ENCODE measurements at regions not wholly inside any gene's neighbourhood (a gene's known extent, or its start where the extent isn't known, plus 50 kb on each side); places are given as distances from the start of the nearest gene placed in this dataset.
A peak's percentile ranks its signal among the peaks of the same experiment; 100 is the strongest.

GRCh38 chr3:105214590-105214989 lies 152.1 kb upstream of the ALCAM start:
- H3K36me3 Mint-ChIP-seq (ENCODE audit: low read depth): no peaks in the 10 kb centered on the region
- H3K9me3 Mint-ChIP-seq: no peaks in the 10 kb centered on the region
- H3K27ac Mint-ChIP-seq: no peak overlapping the region
- TF ChIP-seq CTCF (IDR thresholded peaks at IDR 0.05): no peak
- no peaks in the 10 kb centered on the region for H3K4me1 Mint-ChIP-seq
- no peak overlapping the region for H3K4me3 Mint-ChIP-seq
- no peak for DNase-seq
- no peaks in the 10 kb centered on the region for H3K27me3 Mint-ChIP-seq (ENCODE audit: low read depth, poor library complexity)

GRCh38 chr3:105222568-105223093 lies 144.1 kb upstream of the ALCAM start:
- no peaks in the 10 kb centered on the region for H3K27me3 Mint-ChIP-seq (ENCODE audit: low read depth, poor library complexity)
- no peak for TF ChIP-seq CTCF (IDR thresholded peaks at IDR 0.05)
- DNase-seq: no peak
- peaks cover 15% of the 10 kb centered on the region for H3K9me3 Mint-ChIP-seq
- H3K4me1 Mint-ChIP-seq: no peaks in the 10 kb centered on the region
- H3K27ac Mint-ChIP-seq: peak overlapping the region; percentile 23
- H3K4me3 Mint-ChIP-seq: no peak overlapping the region
- no peaks in the 10 kb centered on the region for H3K36me3 Mint-ChIP-seq (ENCODE audit: low read depth)

- no peak for DNase-seq
- Mint-ChIP-seq H3K4me3 (no peak overlapping the region), H3K4me1 (no peaks in the 10 kb centered on the region), H3K27ac (no peak overlapping the region), H3K27me3 (ENCODE audit: low read depth, poor library complexity) (no peaks in the 10 kb centered on the region), H3K36me3 (ENCODE audit: low read depth) (no peaks in the 10 kb centered on the region), H3K9me3 (peaks cover 15% of the 10 kb centered on the region)
- no peak for TF ChIP-seq CTCF (IDR thresholded peaks at IDR 0.05)
These were observed 142.9 kb upstream of the ALCAM start for GRCh38 chr3:105223815-105224214.

GRCh38 chr3:105228696-105229095 lies 138.0 kb upstream of the ALCAM start:
- Mint-ChIP-seq H3K4me3 (no peak overlapping the region), H3K36me3 (ENCODE audit: low read depth) (no peaks in the 10 kb centered on the region), H3K27ac (no peak overlapping the region), H3K9me3 (peaks cover 3% of the 10 kb centered on the region), H3K27me3 (ENCODE audit: low read depth, poor library complexity) (no peaks in the 10 kb centered on the region), H3K4me1 (no peaks in the 10 kb centered on the region)
- no peak for TF ChIP-seq CTCF (IDR thresholded peaks at IDR 0.05)
- no peak for DNase-seq

GRCh38 chr3:105232553-105232952 lies 134.2 kb upstream of the ALCAM start:
- DNase-seq: no peak
- Mint-ChIP-seq H3K36me3 (ENCODE audit: low read depth) (no peaks in the 10 kb centered on the region), H3K27ac (no peak overlapping the region), H3K9me3 (peaks cover 3% of the 10 kb centered on the region), H3K27me3 (ENCODE audit: low read depth, poor library complexity) (no peaks in the 10 kb centered on the region), H3K4me1 (no peaks in the 10 kb centered on the region), H3K4me3 (no peak overlapping the region)
- TF ChIP-seq CTCF (IDR thresholded peaks at IDR 0.05): no peak

- H3K4me1 Mint-ChIP-seq: no peaks in the 10 kb centered on the region
- no peak overlapping the region for H3K27ac Mint-ChIP-seq
- DNase-seq: no peak
- no peaks in the 10 kb centered on the region for H3K36me3 Mint-ChIP-seq (ENCODE audit: low read depth)
- no peak for TF ChIP-seq CTCF (IDR thresholded peaks at IDR 0.05)
- H3K27me3 Mint-ChIP-seq (ENCODE audit: low read depth, poor library complexity): no peaks in the 10 kb centered on the region
- peaks cover 3% of the 10 kb centered on the region for H3K9me3 Mint-ChIP-seq
- H3K4me3 Mint-ChIP-seq: no peak overlapping the region
These were observed 133.7 kb upstream of the ALCAM start for GRCh38 chr3:105233010-105233409.
